Osteoblast (primary cell): ENCODE measurements at regions not wholly inside any gene's neighbourhood (a gene's known extent, or its start where the extent isn't known, plus 50 kb on each side); places are given as distances from the start of the nearest gene placed in this dataset.

ENCODE experiments used
- DNase-seq: peaks from one replicate; pipeline ENCODE4 v3.0.0; 2011; ENCODE audit warnings: low spot score, mixed read lengths; ENCODE audit not compliant: insufficient read length; ENCODE audit errors: missing footprints
- H2AFZ ChIP-seq: 2 replicates; pipeline ENCODE4 v1.6.0; 2011; ENCODE audit warnings: mild to moderate bottlenecking, low read length
- H3K27ac ChIP-seq: 2 replicates; pipeline ENCODE4 v1.5.1; 2011; ENCODE audit warnings: mild to moderate bottlenecking, low read depth, low read length, moderate library complexity
- H3K27me3 ChIP-seq: 2 replicates; pipeline ENCODE4 v1.6.0; 2012; ENCODE audit warnings: mild to moderate bottlenecking, control low read depth, inconsistent platforms, low read length, moderate library complexity; ENCODE audit not compliant: insufficient read depth
- H3K36me3 ChIP-seq: 2 replicates; pipeline ENCODE4 v1.5.1; 2011; ENCODE audit warnings: mild to moderate bottlenecking, low read length, control low read depth, moderate library complexity; ENCODE audit not compliant: insufficient read depth
- H3K4me1 ChIP-seq: 2 replicates; pipeline ENCODE4 v1.5.1; 2011; ENCODE audit warnings: mild to moderate bottlenecking, low read length, control low read depth, moderate library complexity; ENCODE audit not compliant: insufficient read depth
- H3K4me2 ChIP-seq: 2 replicates; pipeline ENCODE4 v1.6.0; 2011; ENCODE audit warnings: mild to moderate bottlenecking, low read length; ENCODE audit not compliant: insufficient read depth
- H3K4me3 ChIP-seq: fragments of 200-600 bp; sonication (generic); 3 replicates; pipeline ENCODE4 v1.5.1; 2012; ENCODE audit warnings: mild to moderate bottlenecking, low read length, inconsistent platforms; ENCODE audit not compliant: insufficient read depth
- H3K79me2 ChIP-seq: 2 replicates; pipeline ENCODE4 v1.6.0; 2012; ENCODE audit warnings: mild to moderate bottlenecking, low read length, control low read depth, inconsistent platforms; ENCODE audit not compliant: insufficient read depth
- H3K9me3 ChIP-seq: 2 replicates; pipeline ENCODE4 v1.5.1; 2011; ENCODE audit warnings: low read depth, low read length, control low read depth
- H4K20me1 ChIP-seq: 2 replicates; pipeline ENCODE4 v1.6.0; 2012; ENCODE audit warnings: mild to moderate bottlenecking, low read length, control low read depth; ENCODE audit not compliant: insufficient read depth
- TF ChIP-seq, protein P1 (sequence below): IDR thresholded peaks from 2 replicates; pipeline ENCODE4 v1.5.1; 2011; ENCODE audit warnings: mild to moderate bottlenecking, low read depth, low read length, moderate library complexity; ENCODE audit errors: extremely low read depth

DNA sequence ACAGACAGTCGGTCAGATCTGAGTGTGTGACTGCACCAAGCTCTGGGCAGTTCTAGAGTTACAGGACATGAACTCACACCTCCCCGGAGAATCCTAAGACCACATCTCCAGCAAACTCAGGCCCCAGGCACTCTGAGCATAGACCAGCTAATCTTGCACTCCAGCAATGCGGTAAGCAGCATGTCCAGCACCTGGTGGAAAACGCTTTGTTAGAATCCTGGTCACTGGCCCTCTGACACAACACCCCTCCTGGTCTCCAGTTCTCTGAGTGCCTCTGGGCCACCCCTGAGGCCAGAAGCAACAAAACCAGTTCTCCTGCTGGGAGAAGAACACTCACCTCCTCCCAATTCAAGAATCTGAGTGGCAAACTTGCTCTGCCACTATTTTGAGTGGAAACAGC lies 82.7 kb upstream of the TMEM45B start:
- Histone ChIP-seq H2AFZ (no peak overlapping the region), H3K27me3 (no peaks in the 10 kb centered on the region), H3K27ac (no peak overlapping the region), H3K36me3 (no peaks in the 10 kb centered on the region), H3K4me3 (no peak overlapping the region), H3K9me3 (no peaks in the 10 kb centered on the region), H3K79me2 (no peaks in the 10 kb centered on the region), H3K4me1 (no peaks in the 10 kb centered on the region), H4K20me1 (no peaks in the 10 kb centered on the region), H3K4me2 (no peak overlapping the region)
- no peak for DNase-seq
- TF ChIP-seq, protein P1, sequence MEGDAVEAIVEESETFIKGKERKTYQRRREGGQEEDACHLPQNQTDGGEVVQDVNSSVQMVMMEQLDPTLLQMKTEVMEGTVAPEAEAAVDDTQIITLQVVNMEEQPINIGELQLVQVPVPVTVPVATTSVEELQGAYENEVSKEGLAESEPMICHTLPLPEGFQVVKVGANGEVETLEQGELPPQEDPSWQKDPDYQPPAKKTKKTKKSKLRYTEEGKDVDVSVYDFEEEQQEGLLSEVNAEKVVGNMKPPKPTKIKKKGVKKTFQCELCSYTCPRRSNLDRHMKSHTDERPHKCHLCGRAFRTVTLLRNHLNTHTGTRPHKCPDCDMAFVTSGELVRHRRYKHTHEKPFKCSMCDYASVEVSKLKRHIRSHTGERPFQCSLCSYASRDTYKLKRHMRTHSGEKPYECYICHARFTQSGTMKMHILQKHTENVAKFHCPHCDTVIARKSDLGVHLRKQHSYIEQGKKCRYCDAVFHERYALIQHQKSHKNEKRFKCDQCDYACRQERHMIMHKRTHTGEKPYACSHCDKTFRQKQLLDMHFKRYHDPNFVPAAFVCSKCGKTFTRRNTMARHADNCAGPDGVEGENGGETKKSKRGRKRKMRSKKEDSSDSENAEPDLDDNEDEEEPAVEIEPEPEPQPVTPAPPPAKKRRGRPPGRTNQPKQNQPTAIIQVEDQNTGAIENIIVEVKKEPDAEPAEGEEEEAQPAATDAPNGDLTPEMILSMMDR = no peak

DNA sequence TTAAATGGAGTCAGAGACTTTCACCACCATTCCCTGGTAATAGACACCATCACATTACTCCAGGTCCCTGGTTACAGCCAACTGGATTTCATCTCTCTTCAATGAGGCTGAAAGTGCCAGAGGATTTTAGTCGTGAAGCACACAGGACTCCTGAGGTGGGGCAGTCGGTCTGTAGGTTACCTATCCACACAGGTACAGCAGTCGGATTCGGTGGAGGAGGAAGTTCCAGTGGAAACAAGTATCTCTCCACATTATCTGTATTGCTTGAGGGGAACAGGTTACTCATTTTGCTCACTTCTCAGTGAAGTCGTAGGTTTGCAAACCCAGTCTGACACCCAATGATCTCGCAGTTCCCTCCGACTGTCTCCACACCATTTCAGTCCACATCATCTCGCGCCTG lies 82.3 kb upstream of the TMEM45B start:
- H3K79me2 ChIP-seq = no peaks in the 10 kb centered on the region
- no peak overlapping the region for H2AFZ ChIP-seq
- TF ChIP-seq, protein P1 = no peak
- no peaks in the 10 kb centered on the region for H3K27me3 ChIP-seq
- no peaks in the 10 kb centered on the region for H3K4me1 ChIP-seq
- H3K4me2 ChIP-seq = no peak overlapping the region
- H3K4me3 ChIP-seq = no peak overlapping the region
- DNase-seq = no peak
- H3K27ac ChIP-seq = no peak overlapping the region
- H3K9me3 ChIP-seq = no peaks in the 10 kb centered on the region
- no peaks in the 10 kb centered on the region for H4K20me1 ChIP-seq
- H3K36me3 ChIP-seq = no peaks in the 10 kb centered on the region

DNA sequence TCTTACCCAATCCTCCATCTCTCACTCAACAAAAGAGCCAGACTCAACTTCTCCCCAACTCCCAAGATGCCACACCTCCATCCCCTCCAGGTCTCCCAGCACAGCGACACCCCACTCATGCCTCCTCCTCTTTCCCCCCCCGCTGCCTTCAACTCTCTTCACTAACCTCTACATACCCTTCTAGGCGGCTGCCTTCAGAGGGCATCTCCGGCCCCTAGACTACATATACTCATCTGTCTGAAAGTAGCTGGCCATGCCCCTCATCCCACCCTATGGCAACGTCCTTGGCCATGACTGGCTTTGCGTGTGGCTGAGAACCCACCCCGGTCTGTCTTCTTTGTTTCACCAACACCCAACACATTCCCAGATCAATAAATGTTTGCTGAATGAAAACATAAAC lies 81.7 kb upstream of the TMEM45B start:
- DNase-seq = no peak
- H3K4me2 ChIP-seq = no peak overlapping the region
- H3K4me1 ChIP-seq = no peaks in the 10 kb centered on the region
- H2AFZ ChIP-seq = no peak overlapping the region
- TF ChIP-seq, protein P1 = no peak
- no peaks in the 10 kb centered on the region for H3K9me3 ChIP-seq
- H4K20me1 ChIP-seq = no peaks in the 10 kb centered on the region
- no peaks in the 10 kb centered on the region for H3K36me3 ChIP-seq
- no peak overlapping the region for H3K4me3 ChIP-seq
- no peaks in the 10 kb centered on the region for H3K27me3 ChIP-seq
- no peak overlapping the region for H3K27ac ChIP-seq
- H3K79me2 ChIP-seq = no peaks in the 10 kb centered on the region

DNA sequence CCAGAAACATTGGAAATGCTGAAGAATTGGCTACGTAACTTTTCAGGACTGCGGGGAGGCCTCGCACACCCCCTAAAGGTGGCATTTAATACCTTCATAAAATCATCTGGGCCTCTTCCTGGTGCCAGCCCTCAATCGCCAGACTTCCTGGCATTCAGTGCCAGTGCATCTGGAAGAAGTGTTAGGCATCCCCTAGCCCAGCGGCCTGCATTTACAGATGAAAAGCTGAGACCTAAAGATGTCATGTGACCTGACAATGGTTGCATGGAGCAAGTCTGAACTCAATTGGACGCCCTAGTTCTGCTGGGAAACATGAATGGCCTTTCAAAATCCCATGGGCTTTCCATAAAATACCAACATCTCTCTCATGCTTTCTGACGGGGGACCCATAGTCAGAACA lies 81.0 kb upstream of the TMEM45B start:
- TF ChIP-seq, protein P1 = no peak
- DNase-seq = no peak
- H3K9me3 ChIP-seq = no peaks in the 10 kb centered on the region
- H3K4me3 ChIP-seq = no peak overlapping the region
- no peak overlapping the region for H3K27ac ChIP-seq
- no peaks in the 10 kb centered on the region for H3K79me2 ChIP-seq
- H3K36me3 ChIP-seq = no peaks in the 10 kb centered on the region
- no peaks in the 10 kb centered on the region for H3K4me1 ChIP-seq
- H2AFZ ChIP-seq = no peak overlapping the region
- no peaks in the 10 kb centered on the region for H3K27me3 ChIP-seq
- no peaks in the 10 kb centered on the region for H4K20me1 ChIP-seq
- H3K4me2 ChIP-seq = no peak overlapping the region
